WI38 (cell line): ENCODE measurements at regions not wholly inside any gene's neighbourhood (a gene's known extent, or its start where the extent isn't known, plus 50 kb on each side); places are given as distances from the start of the nearest gene placed in this dataset.

Experiments
- H3K4me3 ChIP-seq: 2 replicates; pipeline ENCODE4 v1.5.1; 2011; ENCODE audit warnings: low read depth, mild to moderate bottlenecking, control low read depth, low read length
- CTCF ChIP-seq: IDR thresholded peaks from 2 replicates; pipeline ENCODE4 v1.5.1; 2012; ENCODE audit warnings: low read depth, mild to moderate bottlenecking, control low read depth, low read length

GRCh38 chr21:15517394-15517793 lies 212.4 kb upstream of the USP25 start:
- TF ChIP-seq CTCF: no peak
- no peak overlapping the region for H3K4me3 ChIP-seq

DNA sequence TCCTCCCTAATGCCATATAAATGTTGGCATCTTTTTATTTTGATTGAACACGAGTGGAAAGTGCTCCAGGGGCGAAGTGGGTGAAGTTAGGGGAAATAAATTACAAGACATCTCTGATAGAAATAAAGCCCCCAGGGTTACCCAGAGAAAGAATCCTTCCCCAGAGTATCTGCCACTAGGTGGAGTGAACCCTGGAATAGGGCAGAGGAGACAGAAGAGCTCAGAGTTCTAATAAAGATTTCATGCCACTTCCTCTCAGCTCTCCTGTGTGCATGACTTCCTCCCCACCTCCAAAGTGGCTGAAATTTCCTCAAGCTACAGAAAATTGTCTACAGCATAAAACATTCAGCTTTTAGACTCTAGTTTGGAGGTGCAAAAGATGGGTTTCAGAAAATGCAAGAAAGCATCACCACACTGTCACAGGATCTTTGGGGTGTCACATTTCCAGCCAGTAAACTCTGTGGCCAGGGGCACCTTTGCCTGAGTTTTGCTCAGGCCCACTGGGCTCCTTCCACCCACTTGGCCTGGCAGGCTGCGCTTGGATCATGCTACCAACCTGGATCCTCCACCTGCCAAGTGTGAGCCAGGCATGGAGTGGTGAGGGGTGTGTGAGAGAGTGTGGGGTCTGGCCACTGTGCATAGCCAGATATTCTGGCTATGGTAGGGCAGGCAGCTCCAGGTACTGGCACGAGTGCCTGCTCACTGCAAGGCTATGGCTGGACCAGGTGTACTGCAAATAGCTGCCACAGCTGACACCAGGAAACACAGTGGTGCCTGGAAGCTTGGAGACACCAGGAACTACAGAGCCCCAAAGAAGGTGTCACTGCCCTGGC lies 208.8 kb upstream of the USP25 start:
- no peak overlapping the region for H3K4me3 ChIP-seq
- no peak for TF ChIP-seq CTCF

- no peak overlapping the region for H3K4me3 ChIP-seq
- no peak for TF ChIP-seq CTCF
Observed at GRCh38 chr21:15521644-15522001, 208.2 kb upstream of the USP25 start.

DNA sequence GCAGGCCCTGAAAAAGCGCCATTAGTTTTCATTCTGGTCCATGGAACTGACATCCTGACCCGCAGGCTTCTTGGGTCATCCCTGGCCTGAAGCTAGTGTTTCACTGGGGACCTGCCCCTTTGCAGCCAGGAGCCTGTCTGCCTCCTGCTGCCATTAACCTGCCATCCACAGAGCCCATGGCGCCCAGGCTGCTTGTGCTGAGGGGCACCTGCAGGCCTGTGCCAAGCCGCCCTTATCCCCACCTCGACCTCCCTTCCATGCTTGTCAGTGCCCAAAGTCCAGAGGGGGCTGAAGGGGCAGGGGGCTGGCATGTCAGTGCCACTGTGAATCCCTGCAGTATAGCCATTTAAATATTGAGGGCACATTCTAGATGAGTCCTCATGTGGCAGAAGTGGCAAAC lies 207.6 kb upstream of the USP25 start:
- H3K4me3 ChIP-seq: no peak overlapping the region
- no peak for TF ChIP-seq CTCF

DNA sequence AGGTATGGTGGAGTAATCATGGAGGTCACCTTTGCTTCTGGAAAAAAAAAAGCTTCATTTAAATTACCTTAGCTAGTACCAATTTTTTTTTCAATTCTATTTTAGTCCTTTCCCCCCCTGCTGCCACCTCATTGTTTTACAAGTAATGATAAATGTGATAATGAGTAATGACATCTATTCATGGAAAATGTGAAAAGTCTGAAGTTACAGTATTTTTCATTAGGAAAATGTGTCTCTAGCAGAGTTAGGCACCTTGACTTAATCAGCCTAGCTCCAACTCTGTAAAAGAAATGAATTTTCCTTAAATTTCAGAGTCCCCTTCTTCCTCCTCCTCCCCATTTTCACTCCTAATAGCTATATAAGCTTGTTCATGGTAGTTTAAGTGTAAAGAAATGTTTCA lies 204.9 kb upstream of the USP25 start:
- TF ChIP-seq CTCF: no peak
- H3K4me3 ChIP-seq: no peak overlapping the region

- TF ChIP-seq CTCF: no peak
- no peak overlapping the region for H3K4me3 ChIP-seq
Observed at GRCh38 chr21:15526798-15527197, 203.0 kb upstream of the USP25 start.

GRCh38 chr21:15528346-15528745 lies 201.4 kb upstream of the USP25 start:
- H3K4me3 ChIP-seq: no peak overlapping the region
- TF ChIP-seq CTCF: no peak
